ENCODE measurements at regions not wholly inside any gene's neighbourhood (a gene's known extent, or its start where the extent isn't known, plus 50 kb on each side); places are given as distances from the start of the nearest gene placed in this dataset.

GRCh38 chr22:27560781-27561180 is 240.8 kb downstream of the MN1 start:
- 78 to 84% methylated on average over 5 of the region's 5 CpGs for WGBS, 2 donors
- Histone ChIP-seq H3K4me3 (no peak overlapping the region), H3K9me3 (ENCODE audit: control insufficient read depth in 4 of 4, insufficient read depth in 3 of 4, low read length in 3 of 4) (peaks cover 0 to 7% (median 1%) of the 10 kb centered on the region in 4 donors), H3K36me3 (ENCODE audit: control insufficient read depth in 4 of 4, insufficient read depth in 4 of 4, low read length in 4 of 4) (no peaks in the 10 kb centered on the region), H3K27ac (ENCODE audit: low read depth in 1 of 2, low read length in 1 of 2) (no peak overlapping the region), H3K4me1 (ENCODE audit: control insufficient read depth in 5 of 5, insufficient read depth in 5 of 5, low read length in 5 of 5) (peaks cover 0 to 7% (median 0%) of the 10 kb centered on the region in 5 donors), H3K27me3 (ENCODE audit: control insufficient read depth in 3 of 3, insufficient read depth in 3 of 3, low read length in 2 of 3) (no peaks in the 10 kb centered on the region), H3K9ac (ENCODE audit: insufficient read depth in 1 of 2, low read length in 2 of 2) (no peak overlapping the region)
- no peak for ATAC-seq (ENCODE audit: insufficient read depth, low FRiP score)
- no peak for DNase-seq
- no peak for TF ChIP-seq CTCF (IDR thresholded peaks at IDR 0.05; ENCODE audit: control extremely low read depth, extremely low read depth)

GRCh38 chr22:27561286-27561904 is 240.2 kb downstream of the MN1 start:
- H3K9ac ChIP-seq (ENCODE audit: insufficient read depth in 1 of 2, low read length in 2 of 2) = no peak overlapping the region
- no peak for TF ChIP-seq CTCF (IDR thresholded peaks at IDR 0.05; ENCODE audit: control extremely low read depth, extremely low read depth)
- no peaks in the 10 kb centered on the region for H3K27me3 ChIP-seq (ENCODE audit: control insufficient read depth in 3 of 3, insufficient read depth in 3 of 3, low read length in 2 of 3)
- DNase-seq = peak in 1 of 3 donors; percentile 24
- WGBS, 2 donors = 76 to 88% methylated on average over 9 of the region's 9 CpGs
- peaks cover 0 to 7% (median 0%) of the 10 kb centered on the region in 5 donors for H3K4me1 ChIP-seq (ENCODE audit: control insufficient read depth in 5 of 5, insufficient read depth in 5 of 5, low read length in 5 of 5)
- H3K36me3 ChIP-seq (ENCODE audit: control insufficient read depth in 4 of 4, insufficient read depth in 4 of 4, low read length in 4 of 4) = no peaks in the 10 kb centered on the region
- no peak for ATAC-seq (ENCODE audit: insufficient read depth, low FRiP score)
- H3K4me3 ChIP-seq = no peak overlapping the region
- H3K27ac ChIP-seq (ENCODE audit: low read depth in 1 of 2, low read length in 1 of 2) = no peak overlapping the region
- H3K9me3 ChIP-seq (ENCODE audit: control insufficient read depth in 4 of 4, insufficient read depth in 3 of 4, low read length in 3 of 4) = peaks cover 0 to 7% (median 1%) of the 10 kb centered on the region in 4 donors

GRCh38 chr22:27564806-27565205 is 236.8 kb downstream of the MN1 start:
- Histone ChIP-seq H3K9ac (ENCODE audit: insufficient read depth in 1 of 2, low read length in 2 of 2) (no peak overlapping the region), H3K9me3 (ENCODE audit: control insufficient read depth in 4 of 4, insufficient read depth in 3 of 4, low read length in 3 of 4) (peaks cover 0 to 7% (median 1%) of the 10 kb centered on the region in 4 donors), H3K4me1 (ENCODE audit: control insufficient read depth in 5 of 5, insufficient read depth in 5 of 5, low read length in 5 of 5) (no peaks in the 10 kb centered on the region), H3K36me3 (ENCODE audit: control insufficient read depth in 4 of 4, insufficient read depth in 4 of 4, low read length in 4 of 4) (no peaks in the 10 kb centered on the region), H3K27me3 (ENCODE audit: control insufficient read depth in 3 of 3, insufficient read depth in 3 of 3, low read length in 2 of 3) (no peaks in the 10 kb centered on the region), H3K27ac (ENCODE audit: low read depth in 1 of 2, low read length in 1 of 2) (no peak overlapping the region), H3K4me3 (no peak overlapping the region)
- TF ChIP-seq CTCF (IDR thresholded peaks at IDR 0.05; ENCODE audit: control extremely low read depth, extremely low read depth) = no peak
- no peak for DNase-seq
- 83 to 95% methylated on average over 2 of the region's 2 CpGs for WGBS, 2 donors
- ATAC-seq (ENCODE audit: insufficient read depth, low FRiP score) = no peak

GRCh38 chr22:27566602-27567001 is 235.0 kb downstream of the MN1 start:
- no peak overlapping the region for H3K27ac ChIP-seq (ENCODE audit: low read depth in 1 of 2, low read length in 1 of 2)
- H3K9me3 ChIP-seq (ENCODE audit: control insufficient read depth in 4 of 4, insufficient read depth in 3 of 4, low read length in 3 of 4) = peaks cover 0 to 7% (median 1%) of the 10 kb centered on the region in 4 donors
- DNase-seq (no peak), ATAC-seq (ENCODE audit: insufficient read depth, low FRiP score) (no peak)
- TF ChIP-seq CTCF (IDR thresholded peaks at IDR 0.05; ENCODE audit: control extremely low read depth, extremely low read depth) = no peak
- no peak overlapping the region for H3K4me3 ChIP-seq
- 90 to 92% methylated on average over 9 of the region's 9 CpGs for WGBS, 2 donors
- no peaks in the 10 kb centered on the region for H3K36me3 ChIP-seq (ENCODE audit: control insufficient read depth in 4 of 4, insufficient read depth in 4 of 4, low read length in 4 of 4)
- peaks cover 0 to 9% (median 0%) of the 10 kb centered on the region in 5 donors for H3K4me1 ChIP-seq (ENCODE audit: control insufficient read depth in 5 of 5, insufficient read depth in 5 of 5, low read length in 5 of 5)
- H3K27me3 ChIP-seq (ENCODE audit: control insufficient read depth in 3 of 3, insufficient read depth in 3 of 3, low read length in 2 of 3) = no peaks in the 10 kb centered on the region
- no peak overlapping the region for H3K9ac ChIP-seq (ENCODE audit: insufficient read depth in 1 of 2, low read length in 2 of 2)

Measured in lung (tissue), 11 donors.